ENCODE measurements at regions not wholly inside any gene's neighbourhood (a gene's known extent, or its start where the extent isn't known, plus 50 kb on each side); places are given as distances from the start of the nearest gene placed in this dataset.

DNA sequence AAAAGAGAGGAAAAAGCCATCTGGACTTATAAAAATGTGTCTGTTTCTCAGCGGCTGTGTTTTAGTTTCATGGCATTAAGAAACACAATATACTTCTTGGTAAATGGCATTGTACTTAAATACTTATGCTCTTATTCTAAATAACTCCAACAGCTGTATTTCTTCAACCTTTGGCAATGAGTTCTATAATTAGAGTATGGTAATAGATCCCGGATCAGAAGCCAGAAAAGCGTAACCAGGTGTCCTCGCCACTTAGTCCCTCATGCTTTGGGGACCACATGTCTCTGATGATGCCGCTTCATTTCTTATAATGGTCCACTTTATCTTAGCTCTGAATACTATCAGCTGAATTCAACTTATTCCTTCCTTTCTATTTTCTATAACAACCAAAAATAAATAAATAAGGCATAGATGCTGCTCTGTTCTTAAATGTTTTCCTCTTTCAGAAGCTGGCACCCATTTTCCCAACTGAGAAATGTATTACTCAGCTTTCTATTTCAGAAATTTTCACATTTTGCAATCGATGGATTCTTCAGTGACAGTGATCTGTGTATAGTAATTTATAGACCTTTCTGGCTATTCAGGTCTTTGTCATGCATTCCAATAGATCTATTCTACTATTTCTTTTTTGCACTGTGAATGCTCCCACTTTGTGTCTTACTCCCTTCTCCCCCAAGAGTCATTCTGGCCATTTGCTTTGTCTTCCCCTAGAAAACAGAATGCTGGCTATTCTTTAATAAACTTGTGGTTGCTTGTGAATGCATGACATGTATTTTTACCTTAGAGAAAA is 87.6 kb upstream of the KBTBD8 start:
- TF ChIP-seq, protein P1, sequence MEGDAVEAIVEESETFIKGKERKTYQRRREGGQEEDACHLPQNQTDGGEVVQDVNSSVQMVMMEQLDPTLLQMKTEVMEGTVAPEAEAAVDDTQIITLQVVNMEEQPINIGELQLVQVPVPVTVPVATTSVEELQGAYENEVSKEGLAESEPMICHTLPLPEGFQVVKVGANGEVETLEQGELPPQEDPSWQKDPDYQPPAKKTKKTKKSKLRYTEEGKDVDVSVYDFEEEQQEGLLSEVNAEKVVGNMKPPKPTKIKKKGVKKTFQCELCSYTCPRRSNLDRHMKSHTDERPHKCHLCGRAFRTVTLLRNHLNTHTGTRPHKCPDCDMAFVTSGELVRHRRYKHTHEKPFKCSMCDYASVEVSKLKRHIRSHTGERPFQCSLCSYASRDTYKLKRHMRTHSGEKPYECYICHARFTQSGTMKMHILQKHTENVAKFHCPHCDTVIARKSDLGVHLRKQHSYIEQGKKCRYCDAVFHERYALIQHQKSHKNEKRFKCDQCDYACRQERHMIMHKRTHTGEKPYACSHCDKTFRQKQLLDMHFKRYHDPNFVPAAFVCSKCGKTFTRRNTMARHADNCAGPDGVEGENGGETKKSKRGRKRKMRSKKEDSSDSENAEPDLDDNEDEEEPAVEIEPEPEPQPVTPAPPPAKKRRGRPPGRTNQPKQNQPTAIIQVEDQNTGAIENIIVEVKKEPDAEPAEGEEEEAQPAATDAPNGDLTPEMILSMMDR (IDR thresholded peaks at IDR 0.05; ENCODE audit: low read length) = no peak
- TF ChIP-seq EZH2 (IDR thresholded peaks at IDR 0.05; ENCODE audit: borderline replicate concordance, low read length) = no peak
- H3K9me2 ChIP-seq (ENCODE audit: low read depth, low read length) = no peaks in the 10 kb centered on the region
- H3F3A ChIP-seq (ENCODE audit: insufficient read depth, low read length) = no peaks in the 10 kb centered on the region
- H2AFZ ChIP-seq (ENCODE audit: low read length) = no peak overlapping the region
- no peaks in the 10 kb centered on the region for H4K20me1 ChIP-seq (ENCODE audit: insufficient read depth, low read length)
- no peak overlapping the region for H3K9ac ChIP-seq (ENCODE audit: low read length)
- no peaks in the 10 kb centered on the region for H3K79me2 ChIP-seq (ENCODE audit: insufficient read depth, low read length)
- H3K4me1 ChIP-seq (ENCODE audit: insufficient read depth, low read length, severe bottlenecking) = no peaks in the 10 kb centered on the region
- H3K4me2 ChIP-seq (ENCODE audit: low read length) = no peak overlapping the region
- no peaks in the 10 kb centered on the region for H3K36me3 ChIP-seq (ENCODE audit: insufficient read depth, low read length)
- H3K9me3 ChIP-seq (ENCODE audit: low read length) = no peaks in the 10 kb centered on the region
- H3K27me3 ChIP-seq (ENCODE audit: insufficient read depth, low read length) = no peaks in the 10 kb centered on the region
- no peak overlapping the region for H3K4me3 ChIP-seq (ENCODE audit: low read depth, low read length, poor library complexity, severe bottlenecking)
- no peak overlapping the region for H3K27ac ChIP-seq (ENCODE audit: low read depth, low read length, poor library complexity, severe bottlenecking)

DNA sequence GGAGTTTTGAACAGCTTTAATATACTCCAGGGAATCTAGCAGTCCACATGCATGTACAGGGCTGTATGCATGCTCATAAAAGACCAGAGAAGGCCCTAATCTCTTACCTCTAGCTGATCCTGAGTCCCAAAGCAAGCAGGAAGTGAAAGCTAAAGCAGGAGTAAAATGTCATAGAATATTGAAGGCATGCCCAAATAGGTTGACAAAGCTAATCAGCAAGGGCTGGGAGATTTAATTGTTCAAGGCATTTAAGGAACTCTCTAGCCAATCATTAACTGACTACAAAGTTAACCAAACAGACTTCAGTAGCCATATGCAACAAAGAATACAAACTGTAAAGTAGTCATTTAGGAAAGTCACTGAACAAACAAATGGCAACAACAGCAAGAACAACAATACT is 85.8 kb upstream of the KBTBD8 start:
- Histone ChIP-seq H4K20me1 (ENCODE audit: insufficient read depth, low read length) (no peaks in the 10 kb centered on the region), H3K4me3 (ENCODE audit: low read depth, low read length, poor library complexity, severe bottlenecking) (no peak overlapping the region), H3F3A (ENCODE audit: insufficient read depth, low read length) (no peaks in the 10 kb centered on the region), H3K4me2 (ENCODE audit: low read length) (no peak overlapping the region), H3K9me2 (ENCODE audit: low read depth, low read length) (no peaks in the 10 kb centered on the region), H3K4me1 (ENCODE audit: insufficient read depth, low read length, severe bottlenecking) (no peaks in the 10 kb centered on the region), H3K36me3 (ENCODE audit: insufficient read depth, low read length) (no peaks in the 10 kb centered on the region), H3K27me3 (ENCODE audit: insufficient read depth, low read length) (no peaks in the 10 kb centered on the region), H3K79me2 (ENCODE audit: insufficient read depth, low read length) (no peaks in the 10 kb centered on the region), H3K27ac (ENCODE audit: low read depth, low read length, poor library complexity, severe bottlenecking) (no peak overlapping the region), H2AFZ (ENCODE audit: low read length) (no peak overlapping the region), H3K9me3 (ENCODE audit: low read length) (no peaks in the 10 kb centered on the region), H3K9ac (ENCODE audit: low read length) (no peak overlapping the region)
- TF ChIP-seq, protein P1 (IDR thresholded peaks at IDR 0.05; ENCODE audit: low read length) = no peak
- TF ChIP-seq EZH2 (IDR thresholded peaks at IDR 0.05; ENCODE audit: borderline replicate concordance, low read length) = no peak

DNA sequence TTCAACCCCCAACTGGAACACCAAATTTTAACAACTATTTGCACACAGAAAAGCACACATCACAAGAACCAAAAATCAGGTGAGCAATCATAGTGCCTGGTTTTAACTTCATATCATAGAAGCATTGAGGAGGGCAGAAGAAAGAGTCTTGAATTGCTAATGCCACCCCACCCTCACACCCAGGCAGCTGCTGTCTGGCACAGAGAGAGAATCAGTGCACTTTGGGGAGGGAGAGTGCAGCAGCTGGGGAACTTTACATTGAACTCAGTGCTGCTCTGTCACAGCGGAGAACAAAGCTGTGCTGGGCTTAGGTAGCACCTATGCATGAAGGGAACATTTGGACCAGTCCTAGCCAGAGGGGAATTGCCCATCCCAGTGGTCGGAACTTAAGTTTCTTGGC is 76.0 kb upstream of the KBTBD8 start:
- H3K27ac ChIP-seq (ENCODE audit: low read depth, low read length, poor library complexity, severe bottlenecking) = no peak overlapping the region
- H3K9me2 ChIP-seq (ENCODE audit: low read depth, low read length) = no peaks in the 10 kb centered on the region
- no peak overlapping the region for H2AFZ ChIP-seq (ENCODE audit: low read length)
- H3K9ac ChIP-seq (ENCODE audit: low read length) = no peak overlapping the region
- TF ChIP-seq EZH2 (IDR thresholded peaks at IDR 0.05; ENCODE audit: borderline replicate concordance, low read length) = no peak
- TF ChIP-seq, protein P1 (IDR thresholded peaks at IDR 0.05; ENCODE audit: low read length) = no peak
- H3K79me2 ChIP-seq (ENCODE audit: insufficient read depth, low read length) = no peaks in the 10 kb centered on the region
- no peaks in the 10 kb centered on the region for H3K36me3 ChIP-seq (ENCODE audit: insufficient read depth, low read length)
- no peaks in the 10 kb centered on the region for H3K27me3 ChIP-seq (ENCODE audit: insufficient read depth, low read length)
- H3F3A ChIP-seq (ENCODE audit: insufficient read depth, low read length) = no peaks in the 10 kb centered on the region
- H3K4me2 ChIP-seq (ENCODE audit: low read length) = no peak overlapping the region
- H3K4me1 ChIP-seq (ENCODE audit: insufficient read depth, low read length, severe bottlenecking) = no peaks in the 10 kb centered on the region
- H4K20me1 ChIP-seq (ENCODE audit: insufficient read depth, low read length) = no peaks in the 10 kb centered on the region
- no peaks in the 10 kb centered on the region for H3K9me3 ChIP-seq (ENCODE audit: low read length)
- H3K4me3 ChIP-seq (ENCODE audit: low read depth, low read length, poor library complexity, severe bottlenecking) = no peak overlapping the region
